GM20000 (cell line): ENCODE measurements at regions not wholly inside any gene's neighbourhood (a gene's known extent, or its start where the extent isn't known, plus 50 kb on each side); places are given as distances from the start of the nearest gene placed in this dataset.
A peak's percentile ranks its signal among the peaks of the same experiment; 100 is the strongest.

Source experiments
- DNase-seq: peaks from one replicate; pipeline ENCODE4 v3.0.0; 2012; ENCODE audit warnings: low spot score
- TF ChIP-seq, protein P1 (sequence below): IDR thresholded peaks from 2 replicates; pipeline ENCODE4 v1.5.1; 2012; ENCODE audit warnings: mild to moderate bottlenecking, control low read depth; ENCODE audit errors: extremely low read depth, missing control alignments

GRCh38 chr3:159025733-159026132, 223.9 kb downstream of the MFSD1 start:
- DNase-seq, result no peak
- TF ChIP-seq, protein P1, sequence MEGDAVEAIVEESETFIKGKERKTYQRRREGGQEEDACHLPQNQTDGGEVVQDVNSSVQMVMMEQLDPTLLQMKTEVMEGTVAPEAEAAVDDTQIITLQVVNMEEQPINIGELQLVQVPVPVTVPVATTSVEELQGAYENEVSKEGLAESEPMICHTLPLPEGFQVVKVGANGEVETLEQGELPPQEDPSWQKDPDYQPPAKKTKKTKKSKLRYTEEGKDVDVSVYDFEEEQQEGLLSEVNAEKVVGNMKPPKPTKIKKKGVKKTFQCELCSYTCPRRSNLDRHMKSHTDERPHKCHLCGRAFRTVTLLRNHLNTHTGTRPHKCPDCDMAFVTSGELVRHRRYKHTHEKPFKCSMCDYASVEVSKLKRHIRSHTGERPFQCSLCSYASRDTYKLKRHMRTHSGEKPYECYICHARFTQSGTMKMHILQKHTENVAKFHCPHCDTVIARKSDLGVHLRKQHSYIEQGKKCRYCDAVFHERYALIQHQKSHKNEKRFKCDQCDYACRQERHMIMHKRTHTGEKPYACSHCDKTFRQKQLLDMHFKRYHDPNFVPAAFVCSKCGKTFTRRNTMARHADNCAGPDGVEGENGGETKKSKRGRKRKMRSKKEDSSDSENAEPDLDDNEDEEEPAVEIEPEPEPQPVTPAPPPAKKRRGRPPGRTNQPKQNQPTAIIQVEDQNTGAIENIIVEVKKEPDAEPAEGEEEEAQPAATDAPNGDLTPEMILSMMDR, result no peak

DNA sequence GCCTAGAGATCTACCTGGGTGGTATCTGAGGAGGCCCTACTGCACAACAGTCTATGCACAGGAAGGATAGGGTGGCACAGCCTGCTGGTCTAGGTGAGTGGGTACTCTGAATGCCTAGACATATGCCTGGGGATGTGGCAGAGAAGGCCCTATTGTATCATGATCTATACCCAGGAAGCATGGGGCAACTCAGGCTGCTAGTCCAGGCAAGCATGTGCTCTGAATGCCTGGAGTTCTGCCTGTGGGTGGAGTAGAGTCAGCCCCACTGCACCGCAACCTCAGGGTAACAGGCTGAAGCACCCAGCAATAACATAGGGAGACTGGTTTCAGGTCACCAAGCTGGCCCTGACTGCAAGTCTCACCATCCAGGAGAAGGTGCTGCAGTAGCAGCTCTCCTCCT, 224.7 kb downstream of the MFSD1 start:
- no peak for DNase-seq
- TF ChIP-seq, protein P1, result no peak

- TF ChIP-seq, protein P1, result no peak
- no peak for DNase-seq
These were observed 226.9 kb downstream of the MFSD1 start for GRCh38 chr3:159028706-159029105.

- TF ChIP-seq, protein P1, result no peak
- peak; percentile 6 for DNase-seq
These were observed 227.6 kb downstream of the MFSD1 start for GRCh38 chr3:159029306-159030026.

DNA sequence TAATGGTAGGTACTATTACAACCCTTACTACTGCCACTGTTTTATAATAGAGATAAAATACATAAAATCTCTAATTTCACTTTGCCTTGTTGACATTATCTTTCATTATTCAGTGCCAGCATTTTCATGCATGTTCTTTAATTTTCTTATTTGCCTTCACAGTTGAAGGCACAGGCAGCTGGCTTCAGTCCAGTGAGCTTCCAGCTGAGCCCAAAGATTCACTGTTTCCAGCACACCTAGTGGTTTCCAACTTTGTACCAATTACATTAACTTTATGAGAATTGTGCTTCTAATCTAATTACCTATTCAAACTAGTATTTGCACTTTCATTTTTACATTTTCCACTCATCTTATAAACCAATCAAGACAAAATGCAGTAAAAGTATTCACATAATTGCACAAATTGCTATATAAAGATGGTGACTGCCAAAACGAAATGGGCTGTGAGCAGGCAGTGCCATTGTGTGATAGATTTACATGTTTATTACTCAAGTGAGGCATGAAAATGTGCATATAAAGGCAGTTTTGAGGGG, 228.3 kb downstream of the MFSD1 start:
- TF ChIP-seq, protein P1, result no peak

DNA sequence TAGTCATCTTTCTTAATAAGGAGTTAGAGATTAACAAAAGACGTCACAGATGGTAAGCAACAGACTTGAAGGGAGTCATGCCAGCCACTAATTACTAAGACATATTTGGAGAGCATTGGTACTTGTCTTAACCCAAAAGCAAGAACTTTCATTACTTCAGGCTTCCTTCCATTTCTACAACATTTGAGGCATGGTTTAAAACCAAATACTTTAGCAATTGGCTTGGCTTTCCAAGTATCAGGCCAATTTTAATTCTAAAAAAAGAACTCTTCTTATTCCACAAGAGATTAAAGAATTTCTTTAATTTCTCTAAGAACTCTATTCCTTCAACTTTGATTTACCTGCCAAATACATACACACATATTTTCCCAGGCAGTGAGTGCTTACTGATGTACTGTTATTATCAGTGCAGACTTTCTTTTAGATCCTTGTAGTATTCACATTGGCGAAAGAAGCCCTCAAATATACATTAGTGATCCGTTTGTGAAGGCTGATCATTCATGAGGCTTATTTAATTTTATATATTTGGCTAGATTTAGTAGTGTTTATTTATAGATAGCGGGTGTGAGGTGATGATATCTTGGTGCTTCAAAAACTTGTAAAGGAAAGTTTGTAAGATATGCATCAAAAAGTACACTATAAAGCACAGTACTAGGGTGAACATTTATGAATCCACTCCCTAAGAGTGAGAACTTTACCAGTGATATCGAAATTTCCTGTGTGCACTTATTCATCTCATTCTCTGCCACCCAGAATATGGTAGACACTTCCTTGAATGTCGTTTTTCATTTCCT, 229.2 kb downstream of the MFSD1 start:
- TF ChIP-seq, protein P1, result no peak
- DNase-seq, result no peak

More for the DNA sequence above, 228.3 kb downstream of the MFSD1 start:
- DNase-seq, result no peak

DNA sequence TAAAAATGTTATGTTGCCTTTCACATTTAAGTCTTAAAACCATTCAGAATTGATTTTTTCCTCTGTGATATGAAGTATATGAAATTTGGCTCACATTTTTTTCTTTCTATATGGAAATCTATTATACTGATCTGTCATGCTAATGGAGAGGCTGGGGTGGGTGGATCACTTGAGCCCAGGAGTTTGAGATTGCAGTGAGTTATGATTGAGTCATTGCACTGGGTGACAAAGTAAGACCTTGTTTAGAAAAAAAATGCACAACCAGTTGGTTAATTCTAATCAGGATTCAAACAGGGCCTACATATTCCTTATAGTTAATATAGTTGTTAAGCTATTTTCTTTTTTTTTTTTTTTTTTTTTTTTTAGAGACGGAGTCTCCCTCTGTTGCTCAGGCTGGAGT, 230.5 kb downstream of the MFSD1 start:
- DNase-seq, result no peak
- TF ChIP-seq, protein P1, result no peak
